ENCODE measurements at regions not wholly inside any gene's neighbourhood (a gene's known extent, or its start where the extent isn't known, plus 50 kb on each side); places are given as distances from the start of the nearest gene placed in this dataset.
A peak's percentile ranks its signal among the peaks of the same experiment; 100 is the strongest.

DNA sequence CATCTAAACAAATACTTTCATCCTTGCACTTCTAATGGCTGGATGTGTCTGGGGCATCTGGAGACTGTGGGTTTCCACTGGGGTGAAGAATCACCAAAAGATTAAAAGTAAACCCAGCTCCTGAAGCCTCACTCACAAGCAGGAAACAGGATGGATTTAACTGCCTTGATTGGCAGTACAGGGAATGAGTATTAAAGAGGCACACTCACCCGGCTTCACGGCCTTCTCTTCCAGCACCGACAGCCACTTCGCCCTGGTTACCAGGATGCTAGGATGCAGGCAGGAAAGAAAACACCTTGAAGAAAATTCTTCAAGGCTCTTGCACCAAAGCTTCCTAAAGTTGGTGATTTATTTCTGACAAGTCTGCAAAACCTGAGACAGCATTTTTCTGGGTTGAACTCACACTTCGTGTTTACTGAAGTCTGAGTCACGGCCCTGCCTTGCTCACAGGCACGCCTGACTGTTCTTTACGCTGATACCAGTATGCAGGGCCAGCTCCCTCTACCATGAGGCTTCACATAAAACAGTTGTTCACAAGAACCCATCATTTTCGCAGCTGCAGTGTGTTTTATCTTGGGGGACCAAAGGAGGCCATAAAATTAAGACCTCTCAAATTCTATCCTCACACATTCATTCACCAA is 56.5 kb upstream of the ZNF354A start:
- no peak; the same call in 1 of the 2 replicates for TF ChIP-seq JUND (IDR thresholded peaks at IDR 0.05; ENCODE audit: low read depth)
- DNase-seq (ENCODE audit: low read depth in 1 of 2, low spot score in 1 of 2), result peak; percentile 44 to 54
- in situ Hi-C loops (cut with HindIII; ENCODE audit: low pct_unique_long_range_greater_than_20kb, low sequenced_read_pairs), result no loop called here

DNA sequence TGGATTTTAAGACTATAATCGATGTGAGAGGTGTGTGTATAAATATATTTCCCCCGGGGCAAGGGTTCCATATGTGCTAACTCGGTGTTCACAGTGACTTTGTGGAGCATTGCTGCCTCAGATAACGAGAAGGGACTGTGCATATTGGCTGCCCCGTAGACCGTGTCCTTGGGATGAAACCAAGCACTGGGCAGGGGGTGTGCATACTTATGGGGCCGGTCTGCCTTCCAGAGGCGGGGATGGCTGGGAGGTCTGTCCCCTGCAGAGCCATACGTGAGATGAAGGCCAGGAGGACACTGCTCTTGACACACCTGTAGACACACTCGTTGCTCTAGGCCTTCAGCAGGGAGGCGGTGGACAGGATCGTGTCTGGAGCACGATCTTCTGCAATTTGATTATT is 56.0 kb upstream of the ZNF354A start:
- no peak for DNase-seq (ENCODE audit: low read depth in 1 of 2, low spot score in 1 of 2)
- in situ Hi-C loops (cut with HindIII; ENCODE audit: low pct_unique_long_range_greater_than_20kb, low sequenced_read_pairs), result no loop called here
- TF ChIP-seq JUND (IDR thresholded peaks at IDR 0.05; ENCODE audit: low read depth), result no peak

DNA sequence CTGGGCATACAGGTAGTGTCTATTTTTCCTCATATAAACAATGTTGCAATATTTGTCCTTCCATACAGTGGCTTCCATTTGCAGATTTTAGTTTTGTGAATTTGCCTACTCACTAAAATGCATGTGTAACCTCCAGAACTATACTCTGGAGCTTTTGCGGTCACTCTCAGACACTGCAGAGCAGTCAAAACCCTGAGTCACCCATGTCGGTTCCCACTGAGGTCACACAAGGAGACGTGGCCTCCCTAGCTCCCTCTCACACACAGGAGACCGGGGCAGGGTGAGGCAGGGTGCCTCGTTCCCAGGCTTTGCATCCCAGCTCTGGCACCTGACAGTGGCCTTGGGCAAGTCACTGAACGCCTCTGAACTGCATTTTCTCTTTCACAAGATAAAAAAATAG is 55.5 kb upstream of the ZNF354A start:
- DNase-seq (ENCODE audit: low read depth in 1 of 2, low spot score in 1 of 2), result no peak
- no peak for TF ChIP-seq JUND (IDR thresholded peaks at IDR 0.05; ENCODE audit: low read depth)
- in situ Hi-C loops (cut with HindIII; ENCODE audit: low pct_unique_long_range_greater_than_20kb, low sequenced_read_pairs), result no loop called here

DNA sequence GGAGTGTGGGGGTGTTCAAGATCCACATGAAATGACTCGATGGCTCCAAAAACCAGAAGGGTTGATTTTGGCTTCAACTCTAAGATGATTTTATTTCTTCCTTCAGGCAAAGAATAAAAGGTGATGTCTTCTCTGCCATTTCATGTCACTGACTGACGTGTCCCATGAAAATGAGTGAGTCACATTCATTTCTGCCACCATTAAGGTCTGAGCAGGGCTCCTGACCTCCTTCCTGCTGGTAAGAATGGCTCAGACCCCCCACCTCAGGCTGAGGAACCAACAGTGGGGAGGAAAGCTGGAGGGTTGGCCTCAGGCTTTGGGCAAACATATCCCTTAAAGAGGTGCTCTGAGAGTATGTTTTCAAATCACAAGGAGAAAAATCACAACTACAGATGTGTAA is 53.9 kb upstream of the ZNF354A start:
- no peak for DNase-seq (ENCODE audit: low read depth in 1 of 2, low spot score in 1 of 2)

DNA sequence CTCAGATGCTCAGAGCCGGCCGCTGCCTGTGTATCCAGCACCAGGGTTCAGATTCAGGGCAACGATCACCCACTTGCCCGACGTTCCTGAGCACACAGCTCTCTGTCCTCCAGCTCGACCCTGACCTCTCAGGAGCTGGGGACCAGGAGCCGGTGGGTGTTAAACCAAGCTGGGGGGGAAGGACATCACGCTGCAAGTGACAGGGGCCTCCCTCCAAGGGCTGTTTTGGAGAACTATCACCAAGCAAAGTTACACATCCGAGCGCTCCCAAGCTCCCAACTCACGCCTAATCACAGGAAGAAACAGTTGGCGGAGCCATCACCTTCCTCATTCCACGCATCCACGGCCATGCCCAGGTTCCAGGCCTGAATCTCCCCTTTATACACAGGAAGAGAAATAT is 51.5 kb upstream of the ZNF354A start:
- TF ChIP-seq JUND (IDR thresholded peaks at IDR 0.05; ENCODE audit: low read depth), result no peak
- in situ Hi-C loops (cut with HindIII; ENCODE audit: low pct_unique_long_range_greater_than_20kb, low sequenced_read_pairs), result no loop called here
- no peak for DNase-seq (ENCODE audit: low read depth in 1 of 2, low spot score in 1 of 2)

More for the DNA sequence above, 53.9 kb upstream of the ZNF354A start:
- no peak for TF ChIP-seq JUND (IDR thresholded peaks at IDR 0.05; ENCODE audit: low read depth)
- in situ Hi-C loops (cut with HindIII; ENCODE audit: low pct_unique_long_range_greater_than_20kb, low sequenced_read_pairs), result no loop called here

DNA sequence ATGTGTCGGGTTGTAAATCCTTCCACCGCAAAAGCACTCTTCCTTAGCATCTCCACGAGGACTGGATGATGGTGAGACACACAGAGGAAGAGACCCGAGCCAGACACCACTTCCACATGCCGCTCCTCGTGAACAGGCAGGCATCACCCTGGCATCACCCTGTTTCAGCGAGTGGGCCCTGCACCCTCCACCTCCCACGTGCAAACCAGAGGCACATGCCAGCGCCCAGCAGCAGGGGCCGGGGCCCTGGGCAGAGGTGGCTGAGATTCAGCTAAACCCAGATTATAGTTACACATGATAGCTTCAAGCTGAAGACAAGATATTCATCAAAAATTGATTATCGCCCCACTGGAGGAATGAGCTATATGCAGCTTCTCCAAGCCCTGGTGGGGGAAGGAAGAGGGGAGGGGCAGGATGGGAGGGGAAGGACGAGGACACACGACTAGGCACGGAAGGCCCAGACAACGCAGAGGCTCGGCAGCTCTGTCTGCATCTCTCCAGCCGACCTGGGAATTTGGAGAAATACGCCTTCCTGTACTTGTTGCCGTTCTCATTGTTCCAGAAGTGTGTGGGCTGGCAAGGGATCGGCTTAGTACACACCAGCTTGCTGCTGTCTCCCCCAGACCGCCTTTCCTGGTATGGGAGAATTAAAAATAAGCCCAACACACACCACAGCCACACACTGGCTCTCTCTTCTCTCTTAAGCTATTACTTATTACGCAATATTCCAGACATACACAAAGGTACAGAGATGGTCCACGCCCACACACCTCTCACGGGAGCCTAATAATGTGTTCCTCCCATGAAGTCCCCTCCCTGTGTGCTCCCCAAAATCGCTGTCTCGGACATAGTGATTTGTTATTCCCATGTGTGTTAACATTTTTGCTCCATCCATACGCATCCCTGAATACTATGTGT is 50.4 kb upstream of the ZNF354A start:
- DNase-seq (ENCODE audit: low read depth in 1 of 2, low spot score in 1 of 2), result no peak
- in situ Hi-C loops (cut with HindIII; ENCODE audit: low pct_unique_long_range_greater_than_20kb, low sequenced_read_pairs), result no loop called here
- TF ChIP-seq JUND (IDR thresholded peaks at IDR 0.05; ENCODE audit: low read depth), result no peak

All from T47D (cell line).